ENCODE measurements at regions not wholly inside any gene's neighbourhood (a gene's known extent, or its start where the extent isn't known, plus 50 kb on each side); places are given as distances from the start of the nearest gene placed in this dataset.

GRCh38 chr18:68282232-68282631 is 432.7 kb downstream of the TMX3 start:
- Histone ChIP-seq H3K4me3 (ENCODE audit: low read depth, low read length) (no peak overlapping the region), H3K27me3 (no peaks in the 10 kb centered on the region), H3K4me1 (no peaks in the 10 kb centered on the region), H3K36me3 (no peaks in the 10 kb centered on the region), H3K9me3 (no peaks in the 10 kb centered on the region)
- no peak for DNase-seq
- no peak for TF ChIP-seq CTCF (IDR thresholded peaks at IDR 0.05; ENCODE audit: low read depth, low read length)

GRCh38 chr18:68275616-68276015 is 439.3 kb downstream of the TMX3 start:
- H3K4me3 ChIP-seq (ENCODE audit: low read depth, low read length), result no peak overlapping the region
- no peaks in the 10 kb centered on the region for H3K27me3 ChIP-seq
- no peaks in the 10 kb centered on the region for H3K4me1 ChIP-seq
- TF ChIP-seq CTCF (IDR thresholded peaks at IDR 0.05; ENCODE audit: low read depth, low read length), result no peak
- DNase-seq, result no peak
- H3K36me3 ChIP-seq, result no peaks in the 10 kb centered on the region
- H3K9me3 ChIP-seq, result no peaks in the 10 kb centered on the region

- H3K36me3 ChIP-seq, result no peaks in the 10 kb centered on the region
- no peaks in the 10 kb centered on the region for H3K9me3 ChIP-seq
- no peak for DNase-seq
- no peak for TF ChIP-seq CTCF (IDR thresholded peaks at IDR 0.05; ENCODE audit: low read depth, low read length)
- H3K27me3 ChIP-seq, result no peaks in the 10 kb centered on the region
- no peak overlapping the region for H3K4me3 ChIP-seq (ENCODE audit: low read depth, low read length)
- H3K4me1 ChIP-seq, result no peaks in the 10 kb centered on the region
These were observed 444.9 kb downstream of the TMX3 start for GRCh38 chr18:68270017-68270416.

- H3K4me1 ChIP-seq, result no peaks in the 10 kb centered on the region
- H3K36me3 ChIP-seq, result no peaks in the 10 kb centered on the region
- H3K9me3 ChIP-seq, result no peaks in the 10 kb centered on the region
- no peak for DNase-seq
- no peak for TF ChIP-seq CTCF (IDR thresholded peaks at IDR 0.05; ENCODE audit: low read depth, low read length)
- H3K27me3 ChIP-seq, result no peaks in the 10 kb centered on the region
- H3K4me3 ChIP-seq (ENCODE audit: low read depth, low read length), result no peak overlapping the region
These were observed 447.3 kb downstream of the TMX3 start for GRCh38 chr18:68267583-68267982.

- TF ChIP-seq CTCF (IDR thresholded peaks at IDR 0.05; ENCODE audit: low read depth, low read length), result no peak
- no peaks in the 10 kb centered on the region for H3K4me1 ChIP-seq
- H3K27me3 ChIP-seq, result no peaks in the 10 kb centered on the region
- H3K4me3 ChIP-seq (ENCODE audit: low read depth, low read length), result no peak overlapping the region
- DNase-seq, result no peak
- no peaks in the 10 kb centered on the region for H3K9me3 ChIP-seq
- no peaks in the 10 kb centered on the region for H3K36me3 ChIP-seq
These were observed 451.4 kb downstream of the TMX3 start for GRCh38 chr18:68263481-68263880.

- no peaks in the 10 kb centered on the region for H3K4me1 ChIP-seq
- H3K36me3 ChIP-seq, result no peaks in the 10 kb centered on the region
- H3K27me3 ChIP-seq, result no peaks in the 10 kb centered on the region
- H3K9me3 ChIP-seq, result no peaks in the 10 kb centered on the region
- TF ChIP-seq CTCF (IDR thresholded peaks at IDR 0.05; ENCODE audit: low read depth, low read length), result no peak
- H3K4me3 ChIP-seq (ENCODE audit: low read depth, low read length), result no peak overlapping the region
- DNase-seq, result no peak
These were observed 452.1 kb downstream of the TMX3 start for GRCh38 chr18:68262690-68263294.

Data from BE2C (cell line).